CD14-positive monocyte (primary cell): ENCODE measurements at regions not wholly inside any gene's neighbourhood (a gene's known extent, or its start where the extent isn't known, plus 50 kb on each side); places are given as distances from the start of the nearest gene placed in this dataset.

Experiments
- DNase-seq, 3 donors: peaks; one replicate each; pipeline ENCODE4 v3.0.0-alpha.2; 2011 to 2022
- H2AFZ ChIP-seq: 2 replicates; pipeline ENCODE4 v1.6.0; 2012; ENCODE audit warnings: mild to moderate bottlenecking, low read depth, low read length, inconsistent platforms; ENCODE audit not compliant: insufficient read depth, poor library complexity, severe bottlenecking
- H3K27ac ChIP-seq, 2 donors: 1 replicate in 1 of 2; 2 replicates in 1 of 2; pipeline ENCODE4 v1.5.1; 2012 to 2013; ENCODE audit warnings: low read length in 2 of 2, control low read depth in 1 of 2, inconsistent platforms in 1 of 2, low read depth in 1 of 2, mild to moderate bottlenecking in 1 of 2
- H3K27me3 ChIP-seq, 2 donors: one replicate each; pipeline versions ENCODE4 v1.6.0 to v1.6.1; 2011 to 2013; ENCODE audit warnings: low read length in 2 of 2; ENCODE audit not compliant: control insufficient read depth in 2 of 2, insufficient read depth in 2 of 2
- H3K36me3 ChIP-seq, 2 donors: replicated peaks in 1 of 2; 1 replicate in 1 of 2; 2 replicates in 1 of 2; pipeline versions ENCODE4 v1.5.1 to v1.6.1; 2012 to 2013; ENCODE audit warnings: low read length in 2 of 2, control low read depth in 1 of 2, inconsistent platforms in 1 of 2, mild to moderate bottlenecking in 1 of 2; ENCODE audit not compliant: insufficient read depth in 2 of 2, control insufficient read depth in 1 of 2
- H3K4me1 ChIP-seq, 2 donors: 1 replicate in 1 of 2; 2 replicates in 1 of 2; pipeline versions ENCODE4 v1.5.1 to v1.6.1; 2012 to 2013; ENCODE audit warnings: low read length in 2 of 2, control low read depth in 1 of 2, inconsistent platforms in 1 of 2, mild to moderate bottlenecking in 1 of 2, moderate library complexity in 1 of 2; ENCODE audit not compliant: insufficient read depth in 2 of 2, control insufficient read depth in 1 of 2
- H3K4me2 ChIP-seq: replicated peaks from 2 replicates; pipeline ENCODE3; 2012; ENCODE audit warnings: low read length, moderate library complexity, mild to moderate bottlenecking; ENCODE audit not compliant: poor library complexity, severe bottlenecking; ENCODE audit errors: extremely low read depth
- H3K4me3 ChIP-seq, 3 experiments: fragments of 200-600 bp in 1 of 3; sonication (generic) in 1 of 3; replicated peaks in 1 of 3; 1 replicate in 2 of 3; 2 replicates in 1 of 3; pipeline ENCODE4 v1.5.1; 2011 to 2013; ENCODE audit warnings: low read length in 3 of 3, mild to moderate bottlenecking in 3 of 3, control low read depth in 2 of 3, low read depth in 2 of 3, inconsistent platforms in 1 of 3, moderate library complexity in 1 of 3
- H3K79me2 ChIP-seq: 2 replicates; pipeline ENCODE4 v1.6.0; 2012; ENCODE audit warnings: mild to moderate bottlenecking, control low read depth, inconsistent platforms, low read length, moderate library complexity; ENCODE audit not compliant: insufficient read depth
- H3K9ac ChIP-seq: 2 replicates; pipeline ENCODE4 v1.6.0; 2017; ENCODE audit warnings: low read length, mild to moderate bottlenecking; ENCODE audit not compliant: insufficient read depth, poor library complexity, severe bottlenecking
- H3K9me3 ChIP-seq, 2 donors: replicated peaks in 1 of 2; 1 replicate in 1 of 2; 2 replicates in 1 of 2; pipeline versions ENCODE4 v1.5.1 to v1.6.1; 2012 to 2013; ENCODE audit warnings: low read length in 2 of 2, control low read depth in 1 of 2; ENCODE audit not compliant: control insufficient read depth in 1 of 2, insufficient read depth in 1 of 2
- H4K20me1 ChIP-seq: 2 replicates; pipeline ENCODE4 v1.6.0; 2012; ENCODE audit warnings: mild to moderate bottlenecking, low read length, control low read depth, moderate library complexity; ENCODE audit not compliant: insufficient read depth
- H3K27ac Mint-ChIP-seq, 7 donors: one replicate each; pipeline ENCODE4 v1.8.0; 2020; ENCODE audit warnings: mild to moderate bottlenecking in 7 of 7, mixed read lengths in 7 of 7, moderate library complexity in 6 of 7, inconsistent platforms in 2 of 7
- H3K27me3 Mint-ChIP-seq, 3 donors: one replicate each; pipeline ENCODE4 v1.8.0; 2021 to 2022; ENCODE audit warnings: low read depth in 3 of 3, mild to moderate bottlenecking in 3 of 3, mixed read lengths in 3 of 3, moderate library complexity in 3 of 3, inconsistent platforms in 1 of 3
- H3K36me3 Mint-ChIP-seq, 2 donors: one replicate each; pipeline ENCODE4 v1.8.0; 2020; ENCODE audit warnings: mixed read lengths in 2 of 2, inconsistent platforms in 1 of 2, mild to moderate bottlenecking in 1 of 2
- H3K4me1 Mint-ChIP-seq: one replicate; pipeline ENCODE4 v1.8.0; 2020; ENCODE audit warnings: mild to moderate bottlenecking, mixed read lengths
- H3K4me3 Mint-ChIP-seq, 2 donors: one replicate each; pipeline ENCODE4 v1.8.0; 2020; ENCODE audit warnings: mild to moderate bottlenecking in 2 of 2, mixed read lengths in 2 of 2, moderate library complexity in 1 of 2
- H3K9me3 Mint-ChIP-seq, 7 donors: one replicate each; pipeline ENCODE4 v1.8.0; 2020 to 2022; ENCODE audit warnings: mixed read lengths in 7 of 7, mild to moderate bottlenecking in 6 of 7, moderate library complexity in 6 of 7, inconsistent platforms in 2 of 7
- CTCF ChIP-seq: fragments of 200-600 bp; IDR thresholded peaks from one replicate; pipeline ENCODE4 v1.8.0; 2022; ENCODE audit warnings: antibody characterized with exemption, mild to moderate bottlenecking
- WGBS: methylation state at CpG from one replicate; pipeline ENCODE4 v1.1.5; 2013; ENCODE audit warnings: missing lambda C conversion rate; ENCODE audit not compliant: insufficient coverage; 5-methylcytosine and 5-hydroxymethylcytosine counted together
- intact Hi-C, 2 donors: fragments of 100-400 bp; cut with micrococcal nuclease; formaldehyde crosslinking; loops; one replicate each; pipeline versions ENCODE4 v1.15.0 to v1.15.1; 2023

- 100% methylated on average over 1 of the region's 3 CpGs for WGBS
- H3K4me1 ChIP-seq, result no peaks in the 10 kb centered on the region
- no peaks in the 10 kb centered on the region for H3K36me3 ChIP-seq
- no peaks in the 10 kb centered on the region for H4K20me1 ChIP-seq
- DNase-seq, result no peak
- no peaks in the 10 kb centered on the region for H3K79me2 ChIP-seq
- no peak overlapping the region for H3K27ac Mint-ChIP-seq
- no peak overlapping the region for H2AFZ ChIP-seq
- no peak overlapping the region for H3K4me3 Mint-ChIP-seq
- H3K36me3 Mint-ChIP-seq, result no peaks in the 10 kb centered on the region
- H3K9me3 ChIP-seq, result no peaks in the 10 kb centered on the region
- no peak overlapping the region for H3K4me2 ChIP-seq
- H3K27ac ChIP-seq, result no peak overlapping the region
- no peaks in the 10 kb centered on the region for H3K4me1 Mint-ChIP-seq
- no peak overlapping the region for H3K9ac ChIP-seq
- intact Hi-C loops, result no loop called here
- H3K9me3 Mint-ChIP-seq, result peaks cover 0 to 6% (median 2%) of the 10 kb centered on the region in 7 donors
- peaks cover 2 to 5% (median 4%) of the 10 kb centered on the region in 3 donors for H3K27me3 Mint-ChIP-seq
- no peak for TF ChIP-seq CTCF
- H3K27me3 ChIP-seq, result no peaks in the 10 kb centered on the region
- no peak overlapping the region for H3K4me3 ChIP-seq
Measured at GRCh38 chr1:233497679-233498078, 116.2 kb upstream of the KCNK1 start.

- Histone ChIP-seq H3K9me3 (no peaks in the 10 kb centered on the region), H3K27ac (no peak overlapping the region), H3K79me2 (no peaks in the 10 kb centered on the region), H3K4me3 (no peak overlapping the region), H4K20me1 (no peaks in the 10 kb centered on the region), H3K4me1 (no peaks in the 10 kb centered on the region), H3K4me2 (no peak overlapping the region), H3K27me3 (no peaks in the 10 kb centered on the region), H3K9ac (no peak overlapping the region), H2AFZ (no peak overlapping the region), H3K36me3 (no peaks in the 10 kb centered on the region)
- no peak for TF ChIP-seq CTCF
- DNase-seq, result no peak
- peaks cover 2 to 4% (median 2%) of the 10 kb centered on the region in 3 donors for H3K27me3 Mint-ChIP-seq
- no peak overlapping the region for H3K27ac Mint-ChIP-seq
- no peak overlapping the region for H3K4me3 Mint-ChIP-seq
- no peaks in the 10 kb centered on the region for H3K4me1 Mint-ChIP-seq
- intact Hi-C loops, result no loop called here
- H3K9me3 Mint-ChIP-seq, result peaks cover 0 to 9% (median 2%) of the 10 kb centered on the region in 7 donors
- WGBS, result 100% methylated on average over 1 of the region's 3 CpGs
- no peaks in the 10 kb centered on the region for H3K36me3 Mint-ChIP-seq
Measured at GRCh38 chr1:233500106-233500505, 113.8 kb upstream of the KCNK1 start.
